CD8-positive, alpha-beta memory T cell (primary cell): ENCODE measurements at regions not wholly inside any gene's neighbourhood (a gene's known extent, or its start where the extent isn't known, plus 50 kb on each side); places are given as distances from the start of the nearest gene placed in this dataset.

ENCODE experiments used
- CTCF ChIA-PET: fragments of 350-600 bp; sonication (Branson Sonifier 250); formaldehyde crosslinking; loops from one replicate; lab custom pipeline; 2021; ENCODE audit warnings: antibody characterized with exemption; lab: Charles Lee
- POLR2A ChIA-PET: fragments of 350-600 bp; sonication (Branson Sonifier 250); formaldehyde crosslinking; loops from one replicate; lab custom pipeline; 2021; ENCODE audit warnings: antibody characterized with exemption; lab: Charles Lee
- DNase-seq, 5 donors: peaks; one replicate each; pipeline versions ENCODE4 v3.0.0 to v3.0.0-alpha.2; 2020 to 2022; ENCODE audit warnings: mixed read lengths in 1 of 5
- H3K27ac ChIP-seq: one replicate; pipeline ENCODE4 v1.7.0; 2013; ENCODE audit warnings: low read depth, mild to moderate bottlenecking, low read length, moderate library complexity
- H3K27me3 ChIP-seq: 2 replicates; pipeline ENCODE4 v1.7.0; 2013; ENCODE audit warnings: low read length, mild to moderate bottlenecking; ENCODE audit not compliant: insufficient read depth, poor library complexity, severe bottlenecking
- H3K36me3 ChIP-seq: 2 replicates; pipeline ENCODE4 v1.7.0; 2013; ENCODE audit warnings: mild to moderate bottlenecking, low read length, moderate library complexity; ENCODE audit not compliant: insufficient read depth
- H3K4me1 ChIP-seq: 2 replicates; pipeline ENCODE4 v1.7.0; 2013; ENCODE audit warnings: mild to moderate bottlenecking, low read length, moderate library complexity; ENCODE audit not compliant: insufficient read depth
- H3K4me3 ChIP-seq: 2 replicates; pipeline ENCODE4 v1.7.0; 2013; ENCODE audit warnings: mild to moderate bottlenecking, low read length
- H3K9me3 ChIP-seq: 2 replicates; pipeline ENCODE4 v1.7.0; 2013; ENCODE audit warnings: mild to moderate bottlenecking, low read length
- H3K27ac Mint-ChIP-seq, 8 donors: one replicate each; pipeline ENCODE4 v1.8.0; 2020 to 2021; ENCODE audit warnings: mixed read lengths in 8 of 8, mild to moderate bottlenecking in 6 of 8, inconsistent platforms in 3 of 8, moderate library complexity in 3 of 8
- H3K27me3 Mint-ChIP-seq, 2 donors: one replicate each; pipeline ENCODE4 v1.8.0; 2020 to 2021; ENCODE audit warnings: mixed read lengths in 2 of 2, mild to moderate bottlenecking in 1 of 2, moderate library complexity in 1 of 2
- H3K36me3 Mint-ChIP-seq, 3 donors: one replicate each; pipeline ENCODE4 v1.8.0; 2020 to 2021; ENCODE audit warnings: mixed read lengths in 3 of 3, inconsistent platforms in 1 of 3, mild to moderate bottlenecking in 1 of 3
- H3K4me1 Mint-ChIP-seq, 3 donors: one replicate each; pipeline ENCODE4 v1.8.0; 2020 to 2021; ENCODE audit warnings: mixed read lengths in 3 of 3, inconsistent platforms in 1 of 3, mild to moderate bottlenecking in 1 of 3
- H3K4me3 Mint-ChIP-seq, 7 donors: one replicate each; pipeline ENCODE4 v1.8.0; 2020 to 2021; ENCODE audit warnings: mixed read lengths in 7 of 7, mild to moderate bottlenecking in 6 of 7, moderate library complexity in 4 of 7, inconsistent platforms in 2 of 7
- H3K9me3 Mint-ChIP-seq, 5 donors: one replicate each; pipeline ENCODE4 v1.8.0; 2020 to 2022; ENCODE audit warnings: mixed read lengths in 5 of 5, mild to moderate bottlenecking in 3 of 5, moderate library complexity in 2 of 5, inconsistent platforms in 1 of 5

DNA sequence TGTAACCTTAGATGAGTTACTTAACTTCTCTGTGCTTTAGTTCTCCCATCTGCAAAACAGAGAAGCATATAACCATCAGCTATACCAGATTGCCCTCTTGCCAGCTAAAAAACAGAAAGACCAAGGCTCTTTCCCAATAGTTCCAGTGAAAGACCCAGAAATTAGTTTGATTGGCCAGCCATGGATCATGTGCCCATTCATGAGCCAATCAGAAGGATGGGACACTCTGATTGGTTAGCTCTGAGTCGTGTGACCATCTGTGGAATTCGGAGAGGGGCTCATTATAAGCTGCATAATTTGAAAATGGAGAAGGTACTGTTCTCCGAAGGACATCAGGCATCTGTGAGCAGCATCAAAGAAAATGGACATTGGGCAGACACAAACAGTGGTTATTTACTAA is 155.2 kb downstream of the ABCC12 start:
- Mint-ChIP-seq H3K27ac (no peak overlapping the region), H3K4me3 (no peak overlapping the region)

DNA sequence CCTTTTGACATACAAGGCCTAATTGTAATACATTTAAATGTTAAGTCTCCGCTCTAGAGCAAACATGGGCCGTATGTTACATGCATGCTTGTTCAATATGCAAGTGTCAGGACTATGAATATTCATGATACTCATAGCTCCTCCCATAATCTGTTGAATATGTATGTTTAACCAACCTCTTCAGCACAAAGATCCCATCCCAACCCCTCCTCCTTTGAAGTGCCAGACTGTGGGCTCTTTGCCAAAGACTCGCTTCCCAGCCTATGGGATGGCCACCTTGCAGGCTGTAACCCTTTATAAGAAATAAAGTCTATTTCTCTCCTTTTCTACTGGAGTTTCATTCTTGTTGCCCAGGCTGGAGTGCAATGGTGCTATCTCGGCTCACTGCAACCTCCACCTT is 156.2 kb downstream of the ABCC12 start:
- H3K27me3 Mint-ChIP-seq: peaks cover 0 to 3% of the 10 kb centered on the region in 2 donors
- no peaks in the 10 kb centered on the region for H3K4me1 Mint-ChIP-seq
- H3K27ac Mint-ChIP-seq: no peak overlapping the region
- no peak overlapping the region for H3K4me3 Mint-ChIP-seq
- Histone ChIP-seq H3K27me3 (no peaks in the 10 kb centered on the region), H3K27ac (no peak overlapping the region), H3K9me3 (no peaks in the 10 kb centered on the region), H3K36me3 (no peaks in the 10 kb centered on the region), H3K4me3 (no peak overlapping the region), H3K4me1 (no peaks in the 10 kb centered on the region)
- no peaks in the 10 kb centered on the region for H3K36me3 Mint-ChIP-seq
- ChIA-PET CTCF (interaction anchor here (1.4 kb wide), 1 partner anchor 11 kb away, joined by 4 read pairs; no protein-coding TSS in a partner anchor), POLR2A (no interaction called here)
- peaks cover 0 to 2% (median 0%) of the 10 kb centered on the region in 5 donors for H3K9me3 Mint-ChIP-seq
- DNase-seq: no peak

More for the DNA sequence above, 155.2 kb downstream of the ABCC12 start:
- POLR2A ChIA-PET: no interaction called here
- Histone ChIP-seq H3K36me3 (no peaks in the 10 kb centered on the region), H3K4me3 (no peak overlapping the region), H3K4me1 (no peaks in the 10 kb centered on the region), H3K27ac (no peak overlapping the region), H3K9me3 (no peaks in the 10 kb centered on the region), H3K27me3 (no peaks in the 10 kb centered on the region)
- CTCF ChIA-PET: no interaction called here
- DNase-seq: no peak
- Mint-ChIP-seq H3K36me3 (no peaks in the 10 kb centered on the region), H3K9me3 (peaks cover 0 to 4% (median 0%) of the 10 kb centered on the region in 5 donors), H3K4me1 (no peaks in the 10 kb centered on the region), H3K27me3 (peaks cover 0 to 3% of the 10 kb centered on the region in 2 donors)

DNA sequence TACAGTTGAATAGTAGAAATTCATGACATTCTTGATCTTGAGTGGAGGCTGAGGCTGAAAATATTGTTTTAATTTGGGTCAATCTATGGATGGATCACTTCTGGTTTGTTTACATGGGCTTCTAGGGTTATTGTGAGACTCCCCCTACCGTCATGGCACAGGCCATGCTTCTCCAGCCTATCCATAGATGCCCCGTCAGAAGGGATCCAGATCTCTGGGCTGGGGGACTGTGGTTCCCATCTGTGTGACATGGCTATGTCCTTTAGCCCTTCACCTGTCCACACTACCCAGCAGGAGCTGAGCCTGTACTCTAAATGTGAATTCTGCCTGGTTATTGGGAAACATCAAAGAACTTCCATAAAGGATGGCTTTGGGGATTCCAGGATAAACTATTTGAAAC is 160.4 kb downstream of the ABCC12 start:
- Histone ChIP-seq H3K4me1 (no peaks in the 10 kb centered on the region), H3K9me3 (no peaks in the 10 kb centered on the region), H3K27ac (no peak overlapping the region), H3K27me3 (no peaks in the 10 kb centered on the region), H3K4me3 (no peak overlapping the region), H3K36me3 (no peaks in the 10 kb centered on the region)
- Mint-ChIP-seq H3K4me3 (no peak overlapping the region), H3K27me3 (peaks cover 3 to 4% of the 10 kb centered on the region in 2 donors), H3K36me3 (no peaks in the 10 kb centered on the region), H3K27ac (no peak overlapping the region), H3K4me1 (no peaks in the 10 kb centered on the region), H3K9me3 (peaks cover 0 to 9% (median 6%) of the 10 kb centered on the region in 5 donors)
- CTCF ChIA-PET: no interaction called here
- DNase-seq: no peak
- POLR2A ChIA-PET: no interaction called here

DNA sequence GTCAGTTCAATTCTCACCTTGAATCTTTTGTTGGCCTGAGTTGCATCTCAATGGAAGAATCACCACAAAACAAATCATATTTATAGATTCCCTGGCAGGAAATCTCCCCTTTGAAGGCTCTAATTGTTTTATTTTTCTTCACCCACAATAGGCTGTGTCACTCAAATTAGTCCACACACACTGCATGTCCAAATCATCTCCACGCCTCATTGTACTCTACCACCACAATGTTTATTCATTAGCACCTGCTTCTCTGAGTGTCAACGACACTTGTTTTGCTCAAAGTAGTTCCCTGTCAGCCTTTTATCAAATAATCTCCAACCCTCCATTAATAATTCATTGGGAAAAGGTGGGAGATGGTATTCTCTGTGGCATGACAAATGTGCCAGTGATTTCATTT is 164.3 kb downstream of the ABCC12 start:
- Mint-ChIP-seq H3K9me3 (peaks cover 0 to 9% (median 8%) of the 10 kb centered on the region in 5 donors), H3K27me3 (peaks cover 1 to 8% of the 10 kb centered on the region in 2 donors), H3K27ac (no peak overlapping the region), H3K4me3 (no peak overlapping the region), H3K4me1 (no peaks in the 10 kb centered on the region), H3K36me3 (no peaks in the 10 kb centered on the region)
- POLR2A ChIA-PET: no interaction called here
- H3K27ac ChIP-seq: no peak overlapping the region
- H3K9me3 ChIP-seq: no peaks in the 10 kb centered on the region
- H3K4me1 ChIP-seq: no peaks in the 10 kb centered on the region
- DNase-seq: no peak
- no peaks in the 10 kb centered on the region for H3K27me3 ChIP-seq
- H3K36me3 ChIP-seq: no peaks in the 10 kb centered on the region
- H3K4me3 ChIP-seq: no peak overlapping the region
- CTCF ChIA-PET: no interaction called here

DNA sequence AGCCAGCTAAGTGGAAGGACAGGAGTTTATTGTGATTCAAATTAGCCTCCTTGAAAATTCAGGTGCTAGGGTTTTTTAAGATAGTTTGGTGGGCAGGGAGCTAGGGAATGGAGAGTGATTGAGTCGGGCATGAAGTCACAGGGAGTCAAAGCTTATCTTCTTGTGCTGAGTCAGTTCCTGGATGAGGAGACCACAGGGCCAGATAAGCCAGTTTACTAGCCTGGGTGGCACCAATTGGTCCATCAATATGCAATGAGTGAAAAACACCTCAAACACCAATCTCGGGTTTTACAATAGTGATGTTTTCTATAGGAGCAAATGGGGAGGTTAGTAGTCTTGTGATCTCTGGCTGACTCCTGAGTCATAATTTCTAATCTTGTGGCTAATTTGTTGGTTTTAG is 165.1 kb downstream of the ABCC12 start:
- H3K4me1 ChIP-seq: no peaks in the 10 kb centered on the region
- Mint-ChIP-seq H3K27ac (no peak overlapping the region), H3K9me3 (peaks cover 0 to 9% (median 8%) of the 10 kb centered on the region in 5 donors), H3K36me3 (no peaks in the 10 kb centered on the region), H3K4me3 (no peak overlapping the region), H3K27me3 (peaks cover 1 to 8% of the 10 kb centered on the region in 2 donors), H3K4me1 (no peaks in the 10 kb centered on the region)
- H3K27ac ChIP-seq: no peak overlapping the region
- H3K27me3 ChIP-seq: no peaks in the 10 kb centered on the region
- H3K4me3 ChIP-seq: no peak overlapping the region
- DNase-seq: no peak
- ChIA-PET CTCF (no interaction called here), POLR2A (no interaction called here)
- H3K9me3 ChIP-seq: no peaks in the 10 kb centered on the region
- H3K36me3 ChIP-seq: no peaks in the 10 kb centered on the region

DNA sequence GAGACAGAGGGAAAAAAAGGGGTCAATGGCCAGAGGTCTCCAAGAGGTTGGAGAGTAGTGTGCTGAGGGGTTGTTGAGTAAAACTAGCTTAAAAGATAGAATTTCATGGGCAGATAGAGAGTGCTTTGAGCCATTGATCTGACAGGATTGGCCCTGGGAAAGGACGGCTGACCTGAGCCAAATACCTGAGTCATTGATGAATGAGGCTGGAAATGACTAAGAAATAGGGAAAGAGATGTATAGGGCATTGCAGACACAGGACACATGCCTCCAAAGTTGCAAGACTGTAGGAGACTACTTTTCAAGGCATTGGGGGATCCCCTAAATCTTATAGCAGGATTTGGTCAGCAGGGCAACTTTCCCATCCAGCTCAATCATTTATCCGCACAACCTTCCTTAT is 168.7 kb downstream of the ABCC12 start:
- H3K9me3 Mint-ChIP-seq: peaks cover 0 to 8% (median 2%) of the 10 kb centered on the region in 5 donors
- no peaks in the 10 kb centered on the region for H3K4me1 Mint-ChIP-seq
- no peak for DNase-seq
- H3K27ac ChIP-seq: no peak overlapping the region
- no peaks in the 10 kb centered on the region for H3K4me1 ChIP-seq
- no peak overlapping the region for H3K4me3 Mint-ChIP-seq
- H3K36me3 ChIP-seq: no peaks in the 10 kb centered on the region
- H3K27ac Mint-ChIP-seq: no peak overlapping the region
- ChIA-PET POLR2A (no interaction called here), CTCF (no interaction called here)
- no peaks in the 10 kb centered on the region for H3K36me3 Mint-ChIP-seq
- no peak overlapping the region for H3K4me3 ChIP-seq
- H3K27me3 Mint-ChIP-seq: peaks cover 1 to 18% of the 10 kb centered on the region in 2 donors
- H3K9me3 ChIP-seq: no peaks in the 10 kb centered on the region
- no peaks in the 10 kb centered on the region for H3K27me3 ChIP-seq

DNA sequence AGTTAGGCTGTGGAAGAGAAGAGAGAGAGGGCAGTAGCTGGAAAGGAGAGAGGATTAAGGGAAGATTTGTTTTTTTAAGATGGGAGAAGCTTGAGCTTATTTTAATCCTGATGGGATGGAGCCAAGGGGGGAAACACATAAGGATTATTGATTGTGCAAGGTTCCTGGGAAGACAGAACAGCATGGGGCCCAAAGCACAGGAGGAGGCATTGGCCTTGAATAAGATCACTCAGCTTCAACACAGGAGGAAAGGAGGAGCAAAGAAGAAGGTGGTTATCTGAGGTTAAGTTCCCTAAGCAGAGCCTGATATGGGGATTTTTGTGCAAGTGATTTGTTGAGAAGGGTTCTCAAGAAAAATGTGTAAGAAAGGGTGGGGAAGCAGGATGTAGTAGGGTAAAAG is 169.8 kb downstream of the ABCC12 start:
- no peak overlapping the region for H3K4me3 ChIP-seq
- CTCF ChIA-PET: no interaction called here
- DNase-seq: no peak
- H3K27me3 Mint-ChIP-seq: peaks cover 1 to 18% of the 10 kb centered on the region in 2 donors
- H3K36me3 Mint-ChIP-seq: no peaks in the 10 kb centered on the region
- H3K4me1 ChIP-seq: no peaks in the 10 kb centered on the region
- no peaks in the 10 kb centered on the region for H3K4me1 Mint-ChIP-seq
- H3K27ac ChIP-seq: no peak overlapping the region
- no peaks in the 10 kb centered on the region for H3K9me3 ChIP-seq
- H3K4me3 Mint-ChIP-seq: no peak overlapping the region
- H3K9me3 Mint-ChIP-seq: peaks cover 0 to 8% (median 2%) of the 10 kb centered on the region in 5 donors
- no peaks in the 10 kb centered on the region for H3K36me3 ChIP-seq
- no peak overlapping the region for H3K27ac Mint-ChIP-seq
- no peaks in the 10 kb centered on the region for H3K27me3 ChIP-seq
- POLR2A ChIA-PET: no interaction called here

DNA sequence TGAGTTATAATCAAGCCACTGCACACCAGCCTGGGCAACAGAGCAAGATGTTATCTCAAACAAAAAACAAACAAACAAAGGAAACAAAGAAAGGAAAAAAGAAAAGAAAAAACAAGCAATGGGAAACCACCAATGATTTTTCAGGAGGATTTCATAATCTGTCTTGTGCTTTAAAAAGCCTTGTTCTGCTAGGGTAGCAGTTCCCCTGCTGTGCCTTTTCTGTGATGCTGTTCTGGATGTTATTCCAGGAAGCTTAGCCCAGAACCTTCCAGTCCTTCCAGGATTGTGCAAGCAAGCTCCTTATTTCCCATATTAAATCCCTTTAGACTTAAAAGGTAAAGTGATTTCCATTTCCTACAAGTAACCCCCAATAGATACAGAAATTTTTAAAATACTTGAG is 171.1 kb downstream of the ABCC12 start:
- Mint-ChIP-seq H3K4me1 (no peaks in the 10 kb centered on the region), H3K36me3 (no peaks in the 10 kb centered on the region), H3K9me3 (no peaks in the 10 kb centered on the region), H3K4me3 (no peak overlapping the region), H3K27ac (no peak overlapping the region), H3K27me3 (peaks cover 3 to 21% of the 10 kb centered on the region in 2 donors)
- no peak overlapping the region for H3K27ac ChIP-seq
- H3K36me3 ChIP-seq: no peaks in the 10 kb centered on the region
- ChIA-PET CTCF (no interaction called here), POLR2A (no interaction called here)
- no peaks in the 10 kb centered on the region for H3K27me3 ChIP-seq
- no peaks in the 10 kb centered on the region for H3K4me1 ChIP-seq
- DNase-seq: no peak
- no peak overlapping the region for H3K4me3 ChIP-seq
- H3K9me3 ChIP-seq: no peaks in the 10 kb centered on the region
